HG03280 (cell line): ENCODE measurements at regions not wholly inside any gene's neighbourhood (a gene's known extent, or its start where the extent isn't known, plus 50 kb on each side); places are given as distances from the start of the nearest gene placed in this dataset.
A peak's percentile ranks its signal among the peaks of the same experiment; 100 is the strongest.

Experiments
- ATAC-seq: cut with Tn5 transposase; IDR thresholded peaks from one replicate; pipeline ENCODE4 v1.9.1; 2021; ENCODE audit warnings: mild to moderate bottlenecking, moderate library complexity; ENCODE audit not compliant: unreplicated experiment

DNA sequence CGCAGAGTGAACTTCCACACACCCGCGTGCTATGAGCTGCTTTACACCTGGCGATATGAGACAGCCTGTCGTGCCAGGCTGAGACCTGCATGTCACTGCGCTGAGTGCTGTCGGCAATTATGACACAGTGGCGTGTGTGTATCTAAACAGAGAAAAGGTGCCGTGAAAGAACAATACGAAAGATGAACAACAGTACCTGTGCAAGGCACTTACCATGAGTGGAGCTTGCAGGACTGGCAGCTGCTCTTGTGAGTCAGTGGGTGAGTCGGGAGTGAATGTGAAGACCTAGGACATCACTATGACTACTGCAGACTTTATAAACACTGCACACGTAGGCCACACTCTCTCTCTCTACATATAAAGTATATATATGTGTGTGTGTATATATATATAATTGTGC is 68.5 kb upstream of the DUSP22 start:
- no peak for ATAC-seq

GRCh38 chr6:224350-224749 is 67.9 kb upstream of the DUSP22 start:
- no peak for ATAC-seq

- ATAC-seq: no peak
These were observed 67.1 kb upstream of the DUSP22 start for GRCh38 chr6:225121-225721.

- no peak for ATAC-seq
These were observed 66.4 kb upstream of the DUSP22 start for GRCh38 chr6:225907-226306.

GRCh38 chr6:226516-227073 is 65.7 kb upstream of the DUSP22 start:
- ATAC-seq: no peak

DNA sequence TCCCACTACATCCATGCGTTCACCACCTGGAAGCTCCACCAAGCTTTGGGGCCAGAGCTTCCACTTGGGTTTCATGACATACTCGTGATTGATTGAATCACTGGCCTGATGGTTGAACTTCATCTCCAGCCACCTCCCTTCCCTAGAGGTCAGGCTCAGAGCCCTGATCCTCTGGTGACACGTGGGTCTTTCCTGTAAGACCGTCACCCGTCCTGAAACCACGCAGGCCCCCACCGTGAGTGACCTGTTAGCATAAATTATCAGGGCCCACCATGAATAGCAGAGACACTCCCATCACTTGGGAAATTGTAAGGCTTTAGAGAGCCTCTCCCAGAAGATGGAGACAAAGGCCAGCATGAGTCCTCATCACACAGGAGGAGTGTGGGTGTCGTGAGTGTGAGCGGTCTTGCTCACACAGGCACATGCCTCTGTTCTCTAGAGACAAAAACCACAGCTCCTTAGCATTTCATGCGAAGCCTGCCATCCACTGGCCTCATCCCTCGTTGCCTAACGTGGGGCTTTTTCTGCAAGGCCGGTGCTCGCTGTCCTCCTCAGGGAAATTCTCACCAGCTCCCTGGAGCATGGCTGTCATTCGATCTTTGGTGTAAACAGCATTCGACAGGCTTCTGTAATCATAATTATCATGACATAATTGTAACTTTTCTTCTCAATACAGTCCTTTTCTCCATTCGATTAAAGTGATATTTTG is 65.1 kb upstream of the DUSP22 start:
- ATAC-seq: peak; percentile 24

DNA sequence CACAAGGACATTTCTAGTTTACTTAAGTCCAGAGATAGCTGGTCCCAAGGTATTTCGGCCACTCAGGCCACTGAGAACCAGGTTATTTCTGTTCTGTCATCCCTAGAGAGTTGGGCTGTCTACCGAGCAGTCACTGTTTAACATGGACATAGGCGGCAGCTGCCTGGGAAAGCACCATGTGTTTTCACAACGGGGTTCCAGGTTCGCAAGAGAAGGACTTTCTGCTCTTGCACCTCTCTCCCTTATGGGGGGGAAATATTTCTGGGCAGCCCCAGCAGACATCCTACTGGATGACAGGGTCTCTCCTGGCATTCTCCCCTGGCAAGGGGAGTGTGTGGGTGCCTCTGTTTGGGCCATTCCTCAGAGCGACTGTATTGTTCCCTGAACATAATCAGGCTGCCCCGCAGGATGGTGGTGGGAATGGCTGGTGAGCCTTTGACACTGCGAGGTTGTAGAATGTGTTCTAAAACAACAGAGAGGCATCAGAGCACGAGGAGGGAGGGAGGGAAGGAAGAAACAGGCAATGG is 64.4 kb upstream of the DUSP22 start:
- peak; percentile 18 for ATAC-seq

- no peak for ATAC-seq
These were observed 63.2 kb upstream of the DUSP22 start for GRCh38 chr6:228881-229651.

DNA sequence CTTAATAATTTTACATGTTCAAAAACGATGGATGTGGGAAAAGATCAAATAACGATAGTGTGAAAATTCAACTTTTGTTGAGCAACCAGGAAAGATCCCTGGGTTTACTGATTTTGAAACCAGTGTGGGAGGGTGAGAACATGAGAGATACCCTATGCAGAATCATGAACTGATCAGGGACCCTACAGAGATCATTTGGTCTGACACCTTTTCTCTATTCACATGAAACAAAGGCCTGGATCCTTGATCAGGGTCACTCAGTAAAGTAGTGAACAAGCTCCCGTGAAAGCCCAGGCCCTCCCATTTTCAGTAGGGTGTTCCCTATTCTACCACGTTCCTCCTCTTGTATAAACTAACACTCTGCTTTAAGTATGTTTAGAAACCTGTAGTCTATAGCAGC is 60.5 kb upstream of the DUSP22 start:
- no peak for ATAC-seq

DNA sequence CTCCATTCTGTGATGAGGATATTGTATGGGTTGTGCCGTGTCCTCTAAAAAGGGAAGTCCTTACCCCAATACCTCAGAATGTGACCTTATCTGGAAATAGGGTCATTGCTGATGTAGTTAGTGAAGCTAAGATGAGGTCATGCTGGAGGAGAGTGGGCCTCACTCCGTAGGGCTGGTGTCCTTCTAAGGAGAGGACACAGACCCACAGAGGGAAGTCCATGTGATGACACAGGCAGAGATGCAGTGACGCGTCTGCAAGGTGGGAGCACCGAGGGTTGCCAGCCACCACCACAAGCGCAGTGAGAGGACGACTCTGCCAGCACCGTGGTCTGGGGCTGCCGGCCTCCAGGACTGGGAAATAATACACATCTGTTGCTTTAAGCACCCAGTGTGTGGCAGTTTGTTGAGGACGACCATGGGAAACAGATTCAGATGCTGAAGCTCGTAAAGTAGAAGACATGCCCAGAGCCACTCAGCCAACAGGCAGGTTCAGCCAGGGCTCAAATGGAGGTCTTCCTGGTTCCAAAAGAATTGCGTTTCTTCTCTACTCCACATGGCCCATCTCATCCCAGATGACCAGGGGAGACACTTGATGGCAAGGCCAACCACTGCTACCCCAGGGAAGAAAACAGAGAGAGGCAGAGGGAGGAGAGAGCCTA is 59.2 kb upstream of the DUSP22 start:
- no peak for ATAC-seq

DNA sequence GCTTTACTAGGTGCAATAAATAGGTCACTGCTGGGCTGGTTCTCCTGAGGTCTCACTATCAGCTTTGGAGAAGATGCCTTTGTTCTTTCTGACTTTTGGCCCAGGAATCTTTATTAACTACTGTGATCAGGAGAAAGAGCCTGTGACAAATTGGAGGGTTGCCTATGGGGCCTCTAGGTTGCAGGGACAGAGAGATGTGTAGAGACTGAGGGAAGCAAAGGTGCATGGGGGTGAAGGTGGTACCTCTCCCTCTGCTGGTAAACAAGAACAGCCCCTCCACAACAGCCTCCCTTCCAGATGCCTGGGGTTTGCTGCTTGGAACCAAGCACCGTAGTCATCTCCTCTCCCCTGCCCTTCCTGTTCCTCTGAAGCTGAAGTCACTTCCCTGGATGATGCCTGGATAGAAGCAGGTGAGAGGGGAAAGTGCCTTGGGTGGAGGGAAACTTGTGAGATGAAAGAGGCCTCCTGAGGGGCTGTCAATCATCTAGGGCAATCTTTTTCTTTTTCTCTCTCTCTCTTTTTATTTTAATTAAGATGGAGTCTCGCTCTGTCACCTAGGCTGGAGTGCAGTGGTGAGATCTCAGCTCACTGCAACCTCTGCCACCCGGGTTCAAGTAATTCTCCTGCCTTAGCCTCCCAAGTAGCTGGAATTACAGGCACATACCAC is 57.4 kb upstream of the DUSP22 start:
- no peak for ATAC-seq

DNA sequence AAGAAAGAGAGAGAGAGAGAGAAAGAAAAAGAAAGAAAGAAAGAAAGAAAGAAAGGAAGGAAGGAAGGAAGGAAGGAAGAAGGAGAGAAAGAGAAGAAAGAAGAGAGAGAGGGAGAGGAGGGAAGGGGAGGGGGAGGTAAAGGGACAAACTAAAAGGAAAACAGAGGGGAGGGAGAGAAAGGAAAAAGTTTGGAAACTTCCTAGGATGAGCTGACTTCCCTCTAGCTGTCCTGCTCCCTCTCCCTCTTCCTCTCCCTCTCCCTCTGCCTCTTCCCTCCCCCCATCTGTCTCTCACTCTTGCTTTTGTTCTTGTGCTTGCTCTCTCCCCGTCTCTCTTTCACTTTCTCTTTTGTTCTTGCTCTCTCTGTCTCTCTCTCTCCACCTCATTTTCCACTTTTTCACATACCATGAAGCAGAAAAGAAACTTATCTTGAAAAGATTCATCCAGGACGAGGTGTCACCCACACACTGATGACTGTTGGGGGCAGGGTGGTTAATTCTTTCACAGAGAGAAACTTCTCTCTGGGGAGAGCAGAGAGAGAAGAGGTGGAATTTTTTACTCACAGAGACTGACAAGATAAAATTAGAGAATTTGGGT is 56.4 kb upstream of the DUSP22 start:
- ATAC-seq: peak; percentile 65

GRCh38 chr6:236519-236918 is 55.8 kb upstream of the DUSP22 start:
- no peak for ATAC-seq

DNA sequence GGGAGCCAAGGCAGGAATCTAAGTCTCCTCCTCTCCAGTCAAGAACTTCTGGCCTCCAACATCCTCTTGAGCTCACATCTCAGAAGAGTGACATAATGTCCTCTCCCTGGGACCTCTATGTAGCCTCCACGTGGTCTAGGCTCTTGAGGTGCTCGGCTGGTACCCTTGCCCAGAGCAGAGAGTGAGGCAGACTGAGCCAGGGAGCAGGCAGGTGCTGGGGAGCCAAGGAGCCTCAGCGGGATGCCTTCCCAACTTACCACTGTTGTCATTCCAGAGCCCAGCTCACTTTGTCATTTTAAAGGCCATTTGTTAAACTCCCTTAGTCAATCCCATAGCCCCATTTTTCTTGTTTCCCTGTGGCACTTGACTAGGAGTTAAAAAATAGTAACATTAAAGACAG is 52.1 kb upstream of the DUSP22 start:
- no peak for ATAC-seq

- ATAC-seq: no peak
These were observed 50.9 kb upstream of the DUSP22 start for GRCh38 chr6:241336-241865.
